Calu3 (cell line): ENCODE measurements at regions not wholly inside any gene's neighbourhood (a gene's known extent, or its start where the extent isn't known, plus 50 kb on each side); places are given as distances from the start of the nearest gene placed in this dataset.

ENCODE experiments used
- BruUV-seq: library from RNA; stranded (reverse); fragments of 400-500 nt; replicated peaks from 2 replicates; lab custom pipeline; 2021; lab: Mats Ljungman, UMichigan
- CTCF ChIA-PET: fragments of 300-600 bp; sonication (Branson Sonifier 250); formaldehyde crosslinking; loops from one replicate; lab custom pipeline; 2022; ENCODE audit warnings: antibody characterized with exemption; lab: Charles Lee
- DNase-seq: peaks from one replicate; pipeline ENCODE4 v3.0.0; 2022
- H3K27ac Mint-ChIP-seq: one replicate; pipeline ENCODE4 v1.8.0; 2022; ENCODE audit warnings: mixed read lengths; ENCODE audit not compliant: unreplicated experiment
- H3K27me3 Mint-ChIP-seq: one replicate; pipeline ENCODE4 v1.8.0; 2022; ENCODE audit warnings: mixed read lengths; ENCODE audit not compliant: unreplicated experiment
- H3K36me3 Mint-ChIP-seq: one replicate; pipeline ENCODE4 v1.8.0; 2022; ENCODE audit warnings: mild to moderate bottlenecking, moderate library complexity, mixed read lengths; ENCODE audit not compliant: insufficient read depth, unreplicated experiment
- H3K4me1 Mint-ChIP-seq: one replicate; pipeline ENCODE4 v1.8.0; 2022; ENCODE audit warnings: mild to moderate bottlenecking, low read depth, mixed read lengths; ENCODE audit not compliant: unreplicated experiment
- H3K4me3 Mint-ChIP-seq: one replicate; pipeline ENCODE4 v1.8.0; 2022; ENCODE audit warnings: mild to moderate bottlenecking, low read depth, moderate library complexity, mixed read lengths; ENCODE audit not compliant: unreplicated experiment
- H3K9me3 Mint-ChIP-seq: one replicate; pipeline ENCODE4 v1.8.0; 2022; ENCODE audit warnings: low read depth, mixed read lengths; ENCODE audit not compliant: unreplicated experiment
- intact Hi-C: fragments of 100-400 bp; cut with micrococcal nuclease; formaldehyde crosslinking; loops from one replicate; pipeline ENCODE4 v1.10.0; 2022; ENCODE audit not compliant: unreplicated experiment
- TF ChIP-seq, protein P1 (sequence below): fragments of 200-600 bp; IDR thresholded peaks from one replicate; pipeline ENCODE4 v1.8.0; 2022; ENCODE audit warnings: antibody characterized with exemption; ENCODE audit not compliant: unreplicated experiment

- Mint-ChIP-seq H3K4me1 (no peaks in the 10 kb centered on the region), H3K9me3 (peaks cover 2% of the 10 kb centered on the region), H3K4me3 (no peak overlapping the region), H3K27me3 (no peaks in the 10 kb centered on the region), H3K27ac (no peak overlapping the region), H3K36me3 (no peaks in the 10 kb centered on the region)
- TF ChIP-seq, protein P1, sequence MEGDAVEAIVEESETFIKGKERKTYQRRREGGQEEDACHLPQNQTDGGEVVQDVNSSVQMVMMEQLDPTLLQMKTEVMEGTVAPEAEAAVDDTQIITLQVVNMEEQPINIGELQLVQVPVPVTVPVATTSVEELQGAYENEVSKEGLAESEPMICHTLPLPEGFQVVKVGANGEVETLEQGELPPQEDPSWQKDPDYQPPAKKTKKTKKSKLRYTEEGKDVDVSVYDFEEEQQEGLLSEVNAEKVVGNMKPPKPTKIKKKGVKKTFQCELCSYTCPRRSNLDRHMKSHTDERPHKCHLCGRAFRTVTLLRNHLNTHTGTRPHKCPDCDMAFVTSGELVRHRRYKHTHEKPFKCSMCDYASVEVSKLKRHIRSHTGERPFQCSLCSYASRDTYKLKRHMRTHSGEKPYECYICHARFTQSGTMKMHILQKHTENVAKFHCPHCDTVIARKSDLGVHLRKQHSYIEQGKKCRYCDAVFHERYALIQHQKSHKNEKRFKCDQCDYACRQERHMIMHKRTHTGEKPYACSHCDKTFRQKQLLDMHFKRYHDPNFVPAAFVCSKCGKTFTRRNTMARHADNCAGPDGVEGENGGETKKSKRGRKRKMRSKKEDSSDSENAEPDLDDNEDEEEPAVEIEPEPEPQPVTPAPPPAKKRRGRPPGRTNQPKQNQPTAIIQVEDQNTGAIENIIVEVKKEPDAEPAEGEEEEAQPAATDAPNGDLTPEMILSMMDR, result no peak
- CTCF ChIA-PET, result no interaction called here
- BruUV-seq, result no TSS peak
- no peak for DNase-seq
- intact Hi-C loops, result loop anchor here (2.0 kb wide), 1 partner anchor 1133 kb away; no protein-coding TSS in a partner anchor
Measured at GRCh38 chr13:22757530-22758120, 423.2 kb upstream of the SGCG start.

DNA sequence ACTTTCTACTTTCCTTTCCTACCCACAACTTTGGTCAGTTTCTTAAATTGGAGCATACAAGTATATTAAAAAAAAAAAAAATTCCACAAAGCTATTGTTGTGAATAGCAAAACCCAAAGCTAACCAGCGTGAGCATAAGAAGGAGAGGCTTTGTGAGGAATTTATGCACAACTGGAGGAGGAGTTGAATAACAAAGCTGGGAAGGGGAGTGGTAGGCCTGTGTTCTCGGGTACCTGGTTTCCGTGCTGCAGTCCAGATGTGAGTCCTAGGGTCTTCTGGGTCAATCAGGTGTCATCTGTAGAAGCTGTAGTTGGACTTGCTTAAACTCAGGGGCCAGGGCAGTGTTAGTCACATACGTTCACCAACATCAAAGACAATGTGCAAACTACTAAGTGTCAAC, 422.5 kb upstream of the SGCG start:
- no TSS peak for BruUV-seq
- Mint-ChIP-seq H3K9me3 (peaks cover 2% of the 10 kb centered on the region), H3K36me3 (no peaks in the 10 kb centered on the region), H3K27ac (no peak overlapping the region), H3K4me3 (no peak overlapping the region), H3K4me1 (no peaks in the 10 kb centered on the region), H3K27me3 (no peaks in the 10 kb centered on the region)
- TF ChIP-seq, protein P1, result no peak
- no peak for DNase-seq
- CTCF ChIA-PET, result no interaction called here
- intact Hi-C loops, result no loop called here

GRCh38 chr13:22761709-22762108, 419.1 kb upstream of the SGCG start:
- no TSS peak for BruUV-seq
- DNase-seq, result no peak
- TF ChIP-seq, protein P1, result no peak
- no peaks in the 10 kb centered on the region for H3K27me3 Mint-ChIP-seq
- no peak overlapping the region for H3K27ac Mint-ChIP-seq
- H3K4me3 Mint-ChIP-seq, result no peak overlapping the region
- H3K9me3 Mint-ChIP-seq, result no peaks in the 10 kb centered on the region
- intact Hi-C loops, result no loop called here
- no peaks in the 10 kb centered on the region for H3K36me3 Mint-ChIP-seq
- CTCF ChIA-PET, result no interaction called here
- no peaks in the 10 kb centered on the region for H3K4me1 Mint-ChIP-seq

GRCh38 chr13:22765547-22765946, 415.2 kb upstream of the SGCG start:
- Mint-ChIP-seq H3K4me1 (no peaks in the 10 kb centered on the region), H3K4me3 (no peak overlapping the region), H3K9me3 (no peaks in the 10 kb centered on the region), H3K36me3 (no peaks in the 10 kb centered on the region), H3K27ac (no peak overlapping the region), H3K27me3 (no peaks in the 10 kb centered on the region)
- intact Hi-C loops, result no loop called here
- CTCF ChIA-PET, result no interaction called here
- no TSS peak for BruUV-seq
- TF ChIP-seq, protein P1, result no peak
- no peak for DNase-seq
